CD4-positive, alpha-beta T cell treated with Interleukin-15 for 4 hours (primary cell): ENCODE measurements at regions not wholly inside any gene's neighbourhood (a gene's known extent, or its start where the extent isn't known, plus 50 kb on each side); places are given as distances from the start of the nearest gene placed in this dataset.

Experiments
- DNase-seq: peaks from one replicate; pipeline ENCODE4 v3.0.0-alpha.2; 2020; ENCODE audit warnings: low spot score

DNA sequence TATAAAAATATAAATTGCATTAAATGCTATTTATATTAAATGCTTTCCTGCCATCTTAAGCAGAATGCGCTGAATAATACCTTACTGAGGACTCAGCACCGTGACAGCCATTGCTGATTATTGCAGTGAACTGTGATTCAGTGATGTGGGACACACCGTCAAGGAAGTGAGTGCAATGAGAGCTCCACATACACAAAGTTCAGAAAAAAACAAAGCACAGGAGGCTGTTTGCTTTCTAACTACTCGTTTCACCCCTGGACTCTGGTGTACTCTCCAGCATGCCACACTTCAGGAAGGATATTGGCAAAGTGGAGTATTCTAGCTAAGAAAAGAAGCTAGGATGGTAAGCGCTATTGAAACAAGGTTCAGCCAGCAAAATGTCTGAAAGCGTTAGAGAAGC lies 57.4 kb upstream of the CXADR start:
- DNase-seq, result no peak

- DNase-seq, result no peak
These were observed 54.6 kb upstream of the CXADR start for GRCh38 chr21:17458279-17458678.

DNA sequence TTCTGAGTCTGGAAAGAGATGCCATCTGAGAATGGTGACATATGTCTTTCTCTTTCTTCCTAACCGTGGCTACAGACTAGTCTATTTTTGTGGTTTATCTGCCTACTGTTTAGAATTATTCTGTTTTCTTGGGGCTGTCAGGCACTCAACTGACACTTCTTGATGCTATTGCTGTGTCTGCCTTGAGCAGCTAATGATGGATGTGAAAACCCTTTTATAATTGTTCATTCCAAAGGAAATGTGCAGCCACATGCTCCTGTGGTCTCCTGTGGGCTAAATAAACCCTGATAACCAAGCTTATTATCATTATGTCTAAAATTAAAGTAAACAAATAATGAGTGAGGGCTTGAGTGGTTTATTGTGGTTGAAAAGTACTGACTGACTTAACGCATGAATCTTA lies 52.7 kb upstream of the CXADR start:
- DNase-seq, result no peak

DNA sequence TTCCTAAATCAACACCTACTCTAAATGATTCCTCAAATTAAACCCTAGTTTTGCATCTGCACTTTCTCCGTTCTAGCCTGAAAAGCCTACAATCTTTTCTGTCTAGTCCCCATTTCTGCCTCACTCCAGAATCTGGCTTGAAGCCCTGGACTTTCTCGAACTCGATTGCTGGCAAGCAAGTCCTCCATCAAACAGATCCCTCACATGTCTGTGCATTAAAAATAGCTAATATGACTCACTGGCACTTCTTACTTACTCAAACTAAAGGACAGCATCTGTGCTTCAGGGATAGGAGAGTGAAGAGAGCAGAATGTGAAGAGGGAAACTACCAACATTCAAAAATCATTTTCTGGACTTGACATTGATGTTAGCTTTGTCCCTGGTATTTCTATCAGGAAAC lies 51.8 kb upstream of the CXADR start:
- no peak for DNase-seq

DNA sequence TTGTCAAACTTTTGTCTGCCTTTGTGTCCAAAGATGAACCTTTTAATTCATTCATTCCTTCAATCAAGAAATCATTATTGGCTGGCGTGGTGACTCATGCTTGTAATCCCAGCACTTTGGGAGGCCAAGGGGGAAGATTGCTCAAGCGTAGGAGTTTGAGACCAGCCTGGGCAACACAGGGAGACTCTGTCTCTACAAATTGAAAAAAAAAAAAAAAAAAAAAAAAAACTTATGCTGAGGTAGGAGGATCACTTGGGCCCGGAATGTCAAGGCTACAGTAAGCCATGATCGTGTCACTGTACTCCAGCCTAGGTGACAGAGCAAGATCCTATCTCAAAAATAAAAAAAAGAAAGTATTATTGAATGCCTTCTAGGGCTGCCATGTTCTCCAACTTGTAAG lies 51.3 kb upstream of the CXADR start:
- DNase-seq, result no peak

- DNase-seq, result no peak
These were observed 50.4 kb upstream of the CXADR start for GRCh38 chr21:17462276-17462981.
